ENCODE measurements at regions not wholly inside any gene's neighbourhood (a gene's known extent, or its start where the extent isn't known, plus 50 kb on each side); places are given as distances from the start of the nearest gene placed in this dataset.
"Not testable (repeated sequence)": the region's sequence is repeated elsewhere in the genome, so short reads cannot be mapped to it uniquely, and the experiment has no call there.

- DNase-seq (ENCODE audit: low spot score): no peak
Measured at GRCh38 chr3:177898185-177898584, 638.1 kb upstream of the KCNMB2 start.

DNA sequence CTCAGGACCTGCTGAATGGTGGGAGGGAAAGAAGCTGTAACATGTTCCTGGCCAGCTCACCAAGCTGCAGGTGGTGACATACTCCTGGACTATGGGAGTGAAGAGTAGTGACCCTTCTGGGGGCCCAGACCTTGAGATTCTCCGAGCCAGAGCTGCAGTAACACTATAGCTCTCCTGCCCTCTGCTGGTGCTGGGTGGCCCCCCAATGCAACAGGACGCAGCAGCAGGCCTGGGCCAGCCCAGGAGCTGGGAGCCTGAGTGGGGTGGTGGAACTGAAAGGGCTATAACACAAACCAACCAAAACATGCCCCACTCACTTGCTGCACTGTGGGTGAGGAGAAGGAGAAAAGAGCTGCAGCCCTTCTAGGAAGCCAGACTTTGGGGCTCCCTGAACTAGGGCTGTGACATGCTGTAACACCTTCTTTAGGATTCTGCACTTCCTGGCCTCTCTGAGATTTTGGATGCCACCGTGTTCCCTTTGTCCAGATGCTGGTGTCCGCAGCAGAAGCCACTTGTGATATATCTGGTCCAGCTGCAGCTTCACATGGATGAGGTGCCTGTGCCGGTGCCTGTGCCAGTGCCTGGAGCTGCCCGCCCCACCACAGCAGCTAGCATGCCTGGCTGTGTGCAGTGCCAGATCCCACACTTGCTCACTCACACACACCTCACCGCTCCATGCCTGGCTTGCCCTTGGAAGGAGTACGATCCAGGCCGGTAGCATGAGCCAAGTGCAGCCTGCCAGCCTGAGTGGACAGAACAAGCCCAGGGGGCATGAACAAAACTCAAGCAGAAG, 636.8 kb upstream of the KCNMB2 start:
- DNase-seq (ENCODE audit: low spot score): no peak

GRCh38 chr3:177902876-177903275, 633.4 kb upstream of the KCNMB2 start:
- no peak for DNase-seq (ENCODE audit: low spot score)

- no peak for DNase-seq (ENCODE audit: low spot score)
Measured at GRCh38 chr3:177904621-177905020, 631.6 kb upstream of the KCNMB2 start.

GRCh38 chr3:177905173-177906125, 630.8 kb upstream of the KCNMB2 start:
- DNase-seq (ENCODE audit: low spot score): no peak

DNA sequence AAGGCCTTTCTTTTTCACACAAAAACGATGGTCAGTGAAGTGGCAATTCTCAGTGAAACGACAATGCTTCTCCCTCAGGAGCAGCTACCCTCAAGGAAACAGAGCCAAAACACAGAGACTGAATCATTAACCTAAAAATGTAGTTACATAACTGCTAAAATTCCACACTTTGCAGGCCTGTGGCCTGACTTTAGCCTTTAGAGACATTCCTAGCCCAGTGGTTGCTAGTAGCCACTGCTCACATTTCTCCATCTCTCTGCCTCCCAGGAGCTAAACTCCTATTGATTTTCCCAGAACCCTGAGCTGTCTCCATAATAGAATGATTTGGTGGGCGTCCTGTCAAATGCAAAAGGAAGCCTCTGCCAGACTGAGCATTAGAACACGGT, 630.1 kb upstream of the KCNMB2 start:
- DNase-seq (ENCODE audit: low spot score): no peak

DNA sequence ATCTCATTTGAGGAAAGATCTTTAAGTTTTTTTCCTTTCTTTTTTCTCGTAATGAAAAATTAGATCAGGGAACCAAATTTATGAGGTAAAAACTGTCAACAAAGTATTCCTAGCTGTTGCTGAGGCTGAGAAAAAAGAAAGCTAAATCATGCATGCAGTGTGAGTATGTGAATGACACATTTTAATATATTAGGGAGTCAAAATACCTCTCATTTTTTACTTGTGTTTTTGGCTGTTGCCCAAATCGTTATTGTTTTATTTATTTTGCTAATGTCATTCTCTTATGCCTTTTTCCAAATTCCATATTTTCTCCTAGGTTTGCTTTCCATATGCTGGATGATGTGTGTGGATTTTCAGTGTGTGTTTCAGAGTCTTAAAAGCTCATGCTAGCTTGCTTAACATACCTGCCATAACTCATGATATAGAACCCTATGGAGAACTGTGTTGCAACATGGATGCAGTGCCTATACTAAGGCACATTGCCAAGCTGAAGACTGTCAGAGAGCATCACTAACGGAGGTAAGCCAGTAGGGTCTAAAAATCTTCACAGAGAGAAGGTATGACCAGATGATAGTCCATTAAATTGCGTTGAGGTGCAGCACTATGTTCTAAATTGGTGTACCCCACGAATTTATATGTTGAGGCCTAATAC, 629.5 kb upstream of the KCNMB2 start:
- no peak for DNase-seq (ENCODE audit: low spot score)

- DNase-seq (ENCODE audit: low spot score): not testable (repeated sequence)
Measured at GRCh38 chr3:177909530-177909929, 626.7 kb upstream of the KCNMB2 start.

- no peak for DNase-seq (ENCODE audit: low spot score)
Measured at GRCh38 chr3:177914224-177914623, 622.0 kb upstream of the KCNMB2 start.

DNA sequence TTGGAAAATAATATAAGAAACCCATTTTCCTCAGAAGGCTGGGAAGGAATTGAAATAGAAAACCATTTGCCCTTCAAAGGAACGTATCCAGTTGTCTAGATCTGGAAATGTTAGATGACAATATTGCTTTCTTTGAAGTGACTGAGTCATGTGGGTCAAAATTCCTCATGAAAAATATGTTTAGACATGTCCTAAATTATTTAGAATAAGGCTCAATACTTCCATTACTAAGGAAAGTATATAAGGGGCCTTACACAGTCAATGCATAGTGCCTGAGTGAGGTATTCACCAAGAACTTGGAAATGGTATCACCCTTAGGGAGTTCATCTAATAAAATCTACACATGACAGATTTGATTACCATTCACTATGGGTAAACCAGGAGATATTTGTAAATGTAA, 619.8 kb upstream of the KCNMB2 start:
- DNase-seq (ENCODE audit: low spot score): no peak

DNA sequence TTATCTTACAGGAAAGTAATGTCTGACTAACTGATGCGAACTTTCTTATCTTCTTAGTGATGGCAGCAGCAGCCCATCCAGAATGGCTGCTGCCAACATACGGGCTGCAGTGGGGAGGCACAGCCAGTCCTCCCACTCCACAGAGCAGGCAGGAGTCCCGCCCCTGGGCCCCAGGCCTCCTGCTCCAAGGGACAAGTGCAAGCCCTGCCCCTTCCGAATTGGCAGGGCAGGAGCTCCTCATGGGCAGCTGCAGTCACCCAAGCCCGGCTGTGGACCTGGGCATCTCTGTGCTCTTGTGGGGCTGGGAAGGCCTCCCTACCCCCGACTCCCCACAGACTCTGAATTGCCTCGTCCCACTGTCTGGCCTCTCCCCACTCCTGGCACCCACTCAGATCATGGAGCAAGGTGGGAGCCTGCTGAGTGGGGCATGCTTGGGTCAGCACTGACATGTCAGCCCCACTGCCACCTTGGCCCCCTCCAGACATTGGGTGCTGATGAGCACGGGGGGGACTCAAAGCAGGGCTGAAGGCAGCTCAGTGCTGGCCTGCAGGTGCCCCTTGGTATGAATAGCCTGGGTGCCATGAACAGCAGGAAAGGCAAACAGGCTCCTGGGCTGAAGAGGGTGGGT, 618.9 kb upstream of the KCNMB2 start:
- DNase-seq (ENCODE audit: low spot score): no peak

DNA sequence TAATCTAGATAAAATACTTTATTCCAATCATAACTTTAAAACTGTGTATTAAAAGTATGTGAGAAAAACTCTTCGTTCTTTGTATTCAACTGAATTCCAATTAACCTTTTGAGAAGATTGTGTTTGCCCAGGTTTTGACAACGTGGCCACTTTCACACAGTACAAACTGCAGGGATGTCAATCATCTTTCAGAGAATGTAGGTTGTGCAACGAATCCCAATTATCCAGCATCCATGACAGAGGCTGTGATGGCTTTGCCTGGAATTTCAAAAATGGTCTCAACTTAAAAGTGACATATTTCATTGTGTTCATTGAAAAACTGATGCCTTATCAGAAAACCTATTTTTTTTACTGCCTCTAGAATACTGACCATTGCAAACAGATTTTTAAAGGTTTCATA, 615.1 kb upstream of the KCNMB2 start:
- DNase-seq (ENCODE audit: low spot score): no peak

DNA sequence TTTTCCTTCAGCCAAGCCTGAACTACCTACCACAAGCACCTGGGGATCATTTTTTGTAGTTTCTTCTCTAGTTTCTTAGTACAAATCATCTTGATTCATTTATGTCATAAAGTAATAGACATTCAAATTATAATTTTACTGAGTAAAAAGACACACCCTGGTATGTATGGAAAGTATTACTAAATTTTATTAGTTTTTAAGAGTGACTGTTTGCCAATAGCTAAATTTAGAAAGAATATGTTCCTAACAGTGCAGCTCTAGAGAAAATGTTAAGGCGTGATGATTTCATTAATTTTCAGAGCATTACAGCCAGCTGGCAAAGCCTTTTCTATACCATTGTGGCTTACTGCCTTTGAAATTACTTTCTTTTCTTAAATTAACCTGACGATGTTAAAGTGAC, 612.0 kb upstream of the KCNMB2 start:
- DNase-seq (ENCODE audit: low spot score): no peak

DNA sequence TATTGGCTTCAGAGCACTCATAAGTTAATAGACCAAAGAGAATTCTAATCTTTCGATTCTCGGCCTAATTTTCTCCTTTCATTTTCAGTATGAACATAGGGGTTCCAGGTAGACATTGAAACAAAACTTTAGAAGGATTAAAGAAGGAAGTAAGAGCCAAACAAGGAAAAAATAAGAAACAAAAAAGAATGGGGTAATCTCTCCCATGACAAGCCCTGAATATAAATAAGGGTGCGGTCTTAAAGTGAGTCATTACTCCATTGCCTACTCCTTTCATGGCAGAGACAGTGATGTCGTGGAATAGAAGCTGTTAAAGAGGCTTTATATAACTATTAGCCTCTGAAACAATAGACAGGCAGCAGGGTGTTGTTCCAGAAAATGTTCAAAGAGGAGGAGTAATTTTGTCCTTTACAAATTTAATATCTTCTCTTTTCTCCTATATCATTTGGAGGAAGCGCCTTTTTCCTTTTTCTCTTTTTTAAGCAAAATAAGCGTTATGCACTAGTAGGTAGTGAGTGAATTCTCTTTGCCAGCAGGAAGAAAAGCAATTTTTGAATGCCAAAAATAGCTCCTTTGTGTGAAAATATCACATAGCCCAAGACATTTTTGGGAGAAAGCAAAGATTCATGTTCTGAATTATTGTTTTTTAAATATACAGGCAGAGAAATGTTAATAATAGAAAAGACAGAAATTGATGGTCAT, 607.9 kb upstream of the KCNMB2 start:
- DNase-seq (ENCODE audit: low spot score): no peak

- no peak for DNase-seq (ENCODE audit: low spot score)
Measured at GRCh38 chr3:177929310-177929709, 606.9 kb upstream of the KCNMB2 start.

DNA sequence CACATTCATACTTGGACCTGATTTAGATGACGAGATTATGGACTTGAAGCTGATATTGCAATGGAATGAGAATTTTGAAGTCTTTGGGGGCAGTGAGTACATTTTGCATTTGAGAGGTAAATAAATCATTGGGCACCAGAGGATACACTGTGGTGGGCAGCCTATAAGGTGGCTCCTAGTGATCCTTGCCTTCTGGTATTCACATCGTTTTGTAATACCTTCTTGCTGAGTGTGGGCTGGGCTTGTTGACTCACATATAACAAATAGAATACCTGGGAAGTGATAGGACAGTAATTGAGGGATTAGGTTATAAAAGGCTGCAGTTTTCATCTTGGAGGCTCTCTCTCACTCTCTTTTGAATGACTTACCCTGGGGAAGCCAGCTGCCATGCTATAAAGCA, 605.5 kb upstream of the KCNMB2 start:
- DNase-seq (ENCODE audit: low spot score): no peak

GRCh38 chr3:177931346-177931745, 604.9 kb upstream of the KCNMB2 start:
- DNase-seq (ENCODE audit: low spot score): no peak

DNA sequence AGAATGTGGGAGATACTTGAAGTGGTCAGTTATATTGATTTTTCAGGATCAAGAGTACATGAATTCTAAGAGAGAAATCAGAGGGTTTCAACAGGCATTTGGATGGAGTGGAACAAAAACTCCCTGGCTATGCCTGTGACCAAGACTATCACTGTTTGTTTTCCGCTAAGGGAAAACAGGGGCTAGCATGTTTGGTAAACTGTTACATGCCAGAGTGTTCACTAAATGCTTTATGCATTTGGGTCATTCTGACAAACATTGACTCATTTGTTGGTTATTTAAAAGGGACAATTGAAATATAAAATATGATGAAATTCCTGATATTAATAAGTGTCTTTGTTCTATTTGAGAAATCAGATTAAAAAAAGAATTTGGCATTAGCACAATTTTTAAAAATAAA, 603.9 kb upstream of the KCNMB2 start:
- DNase-seq (ENCODE audit: low spot score): no peak

- no peak for DNase-seq (ENCODE audit: low spot score)
Measured at GRCh38 chr3:177932750-177933660, 603.2 kb upstream of the KCNMB2 start.
